HG03095 (cell line): ENCODE measurements at regions not wholly inside any gene's neighbourhood (a gene's known extent, or its start where the extent isn't known, plus 50 kb on each side); places are given as distances from the start of the nearest gene placed in this dataset.

ENCODE experiments used
- ATAC-seq: cut with Tn5 transposase; IDR thresholded peaks from one replicate; pipeline ENCODE4 v1.9.1; 2021; ENCODE audit warnings: moderate library complexity; ENCODE audit not compliant: unreplicated experiment

- ATAC-seq = no peak
These were observed 139.1 kb upstream of the DPT start for GRCh38 chr1:168867941-168868634.

- no peak for ATAC-seq
These were observed 142.5 kb upstream of the DPT start for GRCh38 chr1:168871531-168871930.

DNA sequence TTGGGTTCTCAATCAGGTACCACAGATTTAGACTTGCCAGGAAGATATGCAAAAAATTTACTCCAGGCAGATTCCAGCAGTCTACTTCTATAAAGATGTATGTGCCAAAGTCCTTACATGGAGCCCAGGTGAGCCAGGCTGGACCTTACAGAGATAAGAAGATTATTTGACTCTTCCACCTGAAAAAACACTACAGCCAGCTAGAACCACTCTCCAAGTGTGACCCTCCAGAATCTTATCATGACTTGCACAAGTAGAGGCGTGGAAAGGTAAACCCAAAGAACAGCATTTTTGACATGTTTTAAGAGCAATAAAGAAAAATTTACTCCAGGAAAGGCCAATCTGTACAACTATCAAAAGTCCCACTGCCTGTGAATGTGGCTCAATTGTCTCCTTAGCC lies 146.8 kb upstream of the DPT start:
- ATAC-seq = no peak

- no peak for ATAC-seq
These were observed 147.8 kb upstream of the DPT start for GRCh38 chr1:168876830-168877229.

DNA sequence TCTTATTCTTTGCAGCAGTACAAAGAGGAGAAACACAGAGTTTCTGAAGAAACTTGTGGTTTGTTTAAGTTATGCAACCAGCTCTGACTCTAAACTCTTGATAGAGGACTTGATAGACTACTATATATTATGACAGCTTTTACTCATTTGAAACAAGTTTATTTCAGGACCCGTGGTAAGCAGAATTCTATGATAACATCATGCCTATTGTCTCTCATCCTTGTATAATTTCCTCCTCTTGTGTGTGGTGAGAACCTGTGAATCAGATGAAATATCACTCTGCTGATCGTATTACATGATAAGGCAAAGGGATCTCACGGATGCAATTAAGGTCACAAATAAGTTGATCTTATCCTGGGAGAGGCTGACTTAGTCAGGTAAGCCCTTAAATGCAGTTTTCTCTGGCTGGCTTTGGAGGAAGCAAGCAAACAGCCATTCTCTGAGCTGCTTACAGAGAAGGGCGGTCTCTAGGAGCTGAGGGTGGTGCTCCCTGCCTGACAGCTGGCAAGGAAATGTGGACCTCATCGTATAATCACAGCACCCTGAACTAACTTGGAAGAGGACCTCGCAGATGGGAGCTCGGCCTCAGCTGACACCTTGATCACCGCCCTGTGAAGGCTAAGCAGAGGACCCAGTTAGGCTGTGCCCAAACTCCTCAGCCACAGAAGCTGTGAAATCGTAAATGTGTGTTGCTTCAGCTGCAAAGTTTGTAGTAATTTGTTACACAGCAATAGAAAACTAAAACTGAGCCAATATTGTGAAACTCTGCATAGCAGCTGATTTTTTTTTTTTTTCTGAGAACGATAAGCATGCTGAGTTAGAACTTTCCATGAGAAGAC lies 151.1 kb upstream of the DPT start:
- ATAC-seq = no peak

- no peak for ATAC-seq
These were observed 152.8 kb upstream of the DPT start for GRCh38 chr1:168881656-168882260.

DNA sequence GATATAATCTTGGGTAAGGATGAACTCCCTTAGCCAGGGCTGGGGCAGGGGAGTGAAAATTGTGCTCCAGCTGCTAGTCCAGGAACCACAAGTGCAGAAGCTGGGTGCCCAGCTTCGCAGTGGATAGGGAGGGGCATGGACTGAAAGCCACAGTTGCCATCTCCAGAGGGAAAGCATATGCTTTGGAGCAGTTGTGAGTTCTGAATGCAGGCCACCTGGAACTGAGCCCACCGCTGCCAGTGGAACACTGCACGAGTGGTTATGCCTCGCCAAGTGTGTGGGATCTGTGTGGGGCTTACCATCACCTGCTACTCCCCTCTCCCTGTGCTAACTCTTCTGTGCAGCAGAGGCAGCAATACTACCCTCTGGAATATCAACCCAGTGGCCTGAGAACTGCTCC lies 158.4 kb upstream of the DPT start:
- ATAC-seq = no peak

DNA sequence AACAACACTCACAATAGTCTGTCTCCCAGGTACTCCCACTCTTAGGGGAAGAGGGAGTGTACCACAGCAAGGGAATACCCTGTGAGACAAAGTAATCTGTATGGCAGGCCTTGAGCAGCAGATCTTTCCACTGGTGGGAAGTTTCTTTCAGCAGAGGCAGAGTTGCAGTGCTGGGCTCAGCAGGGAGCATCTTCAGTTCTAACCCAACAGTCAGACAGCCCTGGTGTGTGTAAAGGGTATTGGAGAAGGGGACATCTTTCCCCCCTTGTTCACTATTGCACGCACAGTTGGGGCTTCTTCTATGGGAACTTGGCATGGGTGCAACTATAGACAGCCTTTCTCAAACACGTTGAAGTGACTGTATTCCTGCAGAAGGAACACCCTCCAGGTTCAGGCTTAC lies 159.4 kb upstream of the DPT start:
- no peak for ATAC-seq

DNA sequence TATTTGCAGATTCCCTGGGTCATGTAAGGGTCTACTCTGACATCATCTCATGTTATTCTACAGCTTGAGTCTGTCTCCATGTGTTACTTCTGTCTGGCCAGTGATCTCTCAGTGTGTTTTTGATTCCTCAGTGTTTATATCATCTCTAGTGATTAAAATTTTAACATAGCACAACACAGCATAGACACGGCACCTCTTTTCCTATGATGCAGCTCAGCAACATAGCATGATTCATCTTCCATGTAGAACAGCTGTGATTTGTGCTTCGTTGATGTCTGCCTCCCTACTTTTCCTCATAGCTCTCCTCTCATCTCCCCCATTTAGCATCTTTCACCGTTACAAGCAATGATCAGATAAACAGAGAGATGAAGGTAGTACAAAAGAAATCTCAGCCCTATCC lies 163.9 kb upstream of the DPT start:
- ATAC-seq = no peak

GRCh38 chr1:168893359-168893801 lies 164.4 kb upstream of the DPT start:
- ATAC-seq = no peak

- no peak for ATAC-seq
These were observed 165.4 kb upstream of the DPT start for GRCh38 chr1:168894397-168894903.

- ATAC-seq = no peak
These were observed 168.2 kb upstream of the DPT start for GRCh38 chr1:168897249-168897648.

DNA sequence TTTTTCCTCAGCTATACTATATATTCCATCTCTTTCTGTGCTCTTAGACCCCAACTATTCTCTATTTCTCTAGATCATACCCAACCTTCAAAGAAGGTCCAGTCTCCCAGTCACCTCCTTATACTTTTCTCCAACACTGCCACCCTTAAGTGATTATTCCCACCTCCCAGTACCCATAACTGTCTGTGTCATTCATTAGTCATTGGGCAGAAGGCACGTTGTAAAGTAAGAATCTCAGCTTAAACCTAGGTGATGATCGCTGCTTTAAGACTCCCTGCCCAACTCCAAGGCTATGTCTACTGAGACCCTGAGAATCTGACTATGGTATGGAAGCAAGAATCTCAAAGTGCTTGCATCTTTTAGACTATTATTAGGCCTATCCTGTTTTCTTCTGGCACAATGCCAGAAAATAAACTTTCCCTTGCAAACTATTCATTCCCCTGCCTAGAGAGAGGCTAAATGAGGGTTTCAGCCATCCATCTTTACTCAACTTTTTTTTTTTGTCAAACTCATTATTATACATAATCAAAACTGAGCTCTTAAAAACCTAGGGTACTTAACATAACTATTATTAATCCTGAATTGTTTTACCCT lies 174.3 kb upstream of the DPT start:
- ATAC-seq = no peak

DNA sequence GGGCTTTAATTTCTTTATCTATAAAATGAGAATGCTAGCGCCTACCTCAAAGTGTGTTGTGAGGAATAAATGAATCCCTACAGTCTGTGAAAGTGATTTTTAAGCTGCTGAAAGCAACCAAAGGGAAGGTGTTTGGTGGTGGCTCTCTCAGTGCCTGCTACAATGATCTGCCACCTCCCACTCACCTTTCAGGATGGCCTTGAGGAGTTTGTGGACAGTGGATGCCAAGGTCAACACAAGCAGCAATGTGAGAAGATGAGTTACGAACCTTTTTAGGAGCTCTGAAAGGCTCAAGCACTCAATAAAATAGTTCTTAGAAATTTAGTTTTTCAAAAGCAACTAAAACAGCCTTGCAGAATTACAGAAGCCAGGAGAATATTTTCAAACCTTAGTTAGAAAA lies 176.6 kb upstream of the DPT start:
- no peak for ATAC-seq

- ATAC-seq = no peak
These were observed 177.4 kb upstream of the DPT start for GRCh38 chr1:168906367-168906766.

DNA sequence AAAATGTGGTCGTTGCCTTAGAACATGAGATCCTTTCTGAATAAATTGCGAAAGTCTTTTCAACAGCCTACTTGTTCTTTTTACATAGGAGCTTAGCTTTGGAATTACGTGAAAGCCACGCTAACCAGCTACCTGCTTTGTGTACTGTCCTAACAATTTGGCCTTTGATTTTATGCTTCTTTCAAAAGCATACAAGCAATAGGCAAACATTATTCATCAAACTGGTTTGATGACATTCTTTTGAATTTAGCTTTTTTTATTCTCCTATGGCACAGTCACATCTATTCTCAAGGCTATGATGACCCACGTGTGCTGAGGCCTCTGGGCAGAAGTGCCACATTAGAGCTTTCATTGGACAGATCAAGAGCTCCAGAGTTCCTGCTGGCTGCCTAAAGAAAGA lies 178.0 kb upstream of the DPT start:
- no peak for ATAC-seq

DNA sequence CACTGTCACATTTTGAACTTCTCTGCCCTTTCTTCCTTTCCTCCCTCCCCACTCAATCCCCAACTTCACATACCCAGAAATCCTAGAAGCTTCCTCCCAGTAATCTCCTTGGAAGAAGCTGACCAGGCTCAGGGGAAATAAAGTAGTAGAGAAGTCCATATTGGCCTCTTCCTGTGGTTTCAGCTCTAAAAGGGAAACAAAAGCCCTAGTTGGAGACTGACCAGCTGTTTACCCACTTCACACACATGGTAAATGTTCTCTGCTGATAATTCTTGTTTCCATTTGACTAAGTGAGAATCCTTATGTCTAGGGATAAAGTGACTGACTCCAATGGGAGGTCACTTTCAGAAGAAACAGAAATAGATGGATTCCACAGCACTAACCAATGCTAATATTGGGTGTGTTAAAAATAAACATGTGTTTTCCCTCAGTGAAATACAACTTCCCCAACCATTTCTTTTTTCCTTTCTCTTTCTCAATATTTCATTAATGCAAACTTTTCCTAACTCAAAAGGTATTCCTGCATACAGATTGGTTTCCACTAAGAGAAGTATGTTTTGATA lies 178.9 kb upstream of the DPT start:
- ATAC-seq = no peak

GRCh38 chr1:168910403-168910802 lies 181.4 kb upstream of the DPT start:
- no peak for ATAC-seq

DNA sequence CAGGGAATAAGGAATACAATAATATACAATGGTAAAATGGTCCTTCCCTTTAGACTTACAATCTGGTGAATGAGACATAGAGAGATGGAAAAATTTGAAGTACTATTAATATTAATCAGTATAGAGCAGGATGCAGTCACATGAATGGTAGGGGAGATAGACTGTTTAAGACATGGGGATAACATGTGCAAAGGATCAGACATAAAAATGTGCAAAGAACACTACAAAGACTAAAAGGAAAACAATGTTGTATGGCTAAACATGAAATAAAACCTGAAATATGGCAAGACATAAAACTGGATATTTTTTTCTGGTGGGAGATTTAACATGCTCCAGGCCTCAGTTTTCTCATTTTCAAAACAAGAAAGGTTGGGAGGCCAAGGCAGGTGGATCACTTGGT lies 182.4 kb upstream of the DPT start:
- ATAC-seq = no peak

DNA sequence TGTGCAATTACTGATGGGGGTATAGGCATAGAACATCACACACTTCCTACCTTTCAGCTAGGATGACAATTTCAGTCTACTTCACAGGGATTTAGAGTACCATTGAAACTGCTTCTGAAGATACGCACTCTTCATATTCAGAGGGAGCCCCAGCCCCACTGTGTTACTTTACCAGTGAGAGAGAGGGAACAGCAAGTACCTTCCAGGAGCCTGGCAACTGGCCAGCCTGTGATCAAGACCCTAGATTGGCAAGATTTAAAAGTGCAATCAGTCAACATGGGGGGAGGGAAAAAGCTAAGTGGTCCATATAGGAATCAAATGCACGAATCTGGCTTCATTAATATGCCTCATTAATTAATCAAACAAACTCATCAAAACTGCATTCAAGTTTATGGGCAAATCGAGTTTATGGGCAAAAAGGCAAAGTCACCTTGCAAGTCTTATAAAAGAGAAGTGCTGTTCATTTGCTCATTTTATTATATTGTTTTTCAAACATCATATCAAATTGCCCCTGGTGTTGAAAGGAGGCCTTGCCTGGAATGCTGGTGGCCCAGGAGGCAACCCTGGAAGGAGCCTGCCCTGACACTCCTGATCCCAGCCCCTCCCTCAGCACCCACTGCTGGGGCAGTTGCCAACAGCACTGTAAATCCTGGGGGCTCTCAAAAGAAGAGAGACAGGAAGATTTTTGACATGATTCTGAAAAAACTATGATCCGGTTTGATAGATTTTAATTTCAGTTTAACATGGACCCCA lies 184.9 kb upstream of the DPT start:
- no peak for ATAC-seq
